ENCODE measurements at regions not wholly inside any gene's neighbourhood (a gene's known extent, or its start where the extent isn't known, plus 50 kb on each side); places are given as distances from the start of the nearest gene placed in this dataset.

- no peak for DNase-seq
Measured at GRCh38 chr5:28544501-28544900, 1506.1 kb upstream of the CDH9 start.

DNA sequence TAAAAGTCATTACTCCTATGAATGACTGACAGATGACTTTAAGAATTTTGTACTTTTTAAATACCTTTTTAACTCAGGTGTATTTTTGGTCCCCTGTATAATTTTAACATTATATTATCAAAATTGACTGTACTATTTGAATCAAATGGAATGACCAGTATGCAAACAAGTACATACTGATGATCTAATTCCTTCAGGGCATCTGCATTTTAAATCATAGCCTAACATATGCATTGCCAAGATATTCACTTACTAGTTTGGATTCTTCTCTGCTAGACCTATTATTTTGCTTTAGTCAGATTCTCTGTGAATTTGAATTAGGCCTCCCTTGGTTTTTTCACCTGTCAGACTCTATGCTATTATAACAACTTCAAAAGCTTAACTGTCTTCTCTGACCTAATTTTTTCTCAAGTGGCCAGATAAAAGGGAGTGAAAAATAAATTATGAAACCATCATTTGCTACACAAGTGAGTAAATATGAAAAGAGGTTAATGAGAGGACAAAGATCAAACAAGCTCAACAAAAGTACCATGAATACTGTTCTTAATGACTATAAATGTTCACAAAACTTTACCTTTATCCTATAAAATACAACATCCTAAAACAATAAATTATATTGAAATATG is 1505.2 kb upstream of the CDH9 start:
- DNase-seq: no peak

- no peak for DNase-seq
Measured at GRCh38 chr5:28542987-28543386, 1504.6 kb upstream of the CDH9 start.

DNA sequence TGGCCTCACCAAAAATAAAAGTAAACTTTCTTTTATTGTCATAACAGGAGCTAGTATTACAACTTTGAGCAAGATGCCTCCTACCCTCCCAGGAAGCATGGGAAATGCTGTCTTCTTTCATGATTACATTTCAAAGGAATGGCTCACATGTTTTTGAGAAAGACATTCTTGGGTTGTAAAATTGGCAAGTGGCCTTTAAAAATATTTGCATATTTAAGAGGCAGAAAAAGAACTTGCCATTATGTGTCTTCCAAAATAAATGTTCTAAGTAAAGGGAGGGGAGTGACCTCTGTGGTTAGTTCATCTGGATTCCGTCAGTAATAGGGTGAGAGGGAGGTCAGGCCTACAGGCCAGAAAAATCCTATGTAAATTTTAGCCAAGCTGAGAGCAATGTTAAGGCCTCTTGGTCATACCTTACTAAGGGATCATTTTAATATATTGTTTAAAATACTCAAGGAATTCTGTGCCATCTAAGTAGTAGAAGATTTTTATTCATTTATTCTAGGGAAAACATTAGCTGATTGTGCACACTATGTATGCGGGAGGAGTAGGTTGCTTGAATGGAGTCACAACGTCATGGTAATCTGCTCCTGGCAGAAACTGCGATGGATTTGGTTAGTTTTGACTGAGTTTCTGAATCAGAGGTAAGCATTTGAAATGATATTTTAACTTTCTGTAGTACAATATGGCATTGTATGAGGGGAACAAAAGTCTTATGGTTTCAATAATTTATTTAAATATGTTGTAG is 1485.7 kb upstream of the CDH9 start:
- no peak for DNase-seq

DNA sequence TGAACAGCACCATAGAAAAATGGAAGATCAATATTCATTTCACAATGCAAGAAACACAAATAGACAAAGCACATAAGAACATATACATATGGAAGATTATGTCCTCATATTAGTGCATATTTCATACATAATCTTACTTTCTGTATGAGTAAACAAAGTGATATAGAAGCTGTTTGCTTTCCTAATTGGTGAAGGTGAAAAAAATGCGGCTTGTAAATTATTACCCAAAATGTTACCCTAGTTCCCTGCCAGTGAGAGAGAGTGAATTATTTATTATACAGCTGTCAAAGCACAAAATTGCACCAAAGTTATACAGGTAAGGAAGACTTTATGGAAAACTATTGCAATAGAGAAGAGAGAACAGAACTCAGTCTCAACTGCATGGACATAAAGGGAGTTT is 1485.0 kb upstream of the CDH9 start:
- no peak for DNase-seq

- DNase-seq: no peak
Measured at GRCh38 chr5:28517691-28518090, 1479.3 kb upstream of the CDH9 start.

DNA sequence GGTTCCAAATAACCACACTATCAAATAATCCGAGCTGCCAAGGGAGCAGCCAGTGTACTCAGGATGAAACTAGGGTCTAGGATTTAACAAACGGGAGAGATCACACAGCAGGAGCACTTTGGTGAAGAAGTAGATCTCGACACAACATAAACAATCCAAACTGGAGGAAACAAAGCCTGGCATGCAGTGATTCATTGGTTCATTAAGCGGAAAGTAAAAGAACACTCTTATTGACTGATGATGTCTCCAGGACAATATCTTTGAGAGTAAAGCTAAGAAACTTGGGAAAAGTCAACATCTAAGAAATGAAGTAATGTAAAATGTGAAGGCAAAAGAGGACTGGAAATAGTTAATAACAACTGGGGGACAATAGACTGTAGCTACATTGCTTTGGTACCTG is 1478.3 kb upstream of the CDH9 start:
- DNase-seq: no peak

GRCh38 chr5:28512648-28513047 is 1474.3 kb upstream of the CDH9 start:
- no peak for DNase-seq

GRCh38 chr5:28505121-28505520 is 1466.7 kb upstream of the CDH9 start:
- DNase-seq: no peak

DNA sequence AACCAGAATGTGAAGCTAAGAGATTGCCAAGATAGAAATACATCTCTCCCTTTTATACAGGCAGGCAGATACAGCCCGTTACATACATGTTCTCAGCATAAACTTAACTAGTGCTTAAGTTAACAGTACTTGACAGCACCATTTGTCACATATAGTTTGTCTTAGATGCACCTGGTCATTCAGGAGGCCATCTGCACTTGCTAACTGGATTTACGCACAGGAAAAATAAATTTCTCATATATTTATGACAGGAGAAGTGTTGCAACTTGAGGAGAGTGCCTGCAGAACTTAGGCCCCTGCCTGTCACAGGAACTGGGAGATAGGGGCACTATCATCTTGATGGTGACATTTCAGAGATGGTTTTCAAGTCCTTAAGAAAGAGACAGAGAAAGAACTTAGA is 1462.1 kb upstream of the CDH9 start:
- DNase-seq: no peak

GRCh38 chr5:28499766-28500290 is 1461.4 kb upstream of the CDH9 start:
- DNase-seq: no peak

DNA sequence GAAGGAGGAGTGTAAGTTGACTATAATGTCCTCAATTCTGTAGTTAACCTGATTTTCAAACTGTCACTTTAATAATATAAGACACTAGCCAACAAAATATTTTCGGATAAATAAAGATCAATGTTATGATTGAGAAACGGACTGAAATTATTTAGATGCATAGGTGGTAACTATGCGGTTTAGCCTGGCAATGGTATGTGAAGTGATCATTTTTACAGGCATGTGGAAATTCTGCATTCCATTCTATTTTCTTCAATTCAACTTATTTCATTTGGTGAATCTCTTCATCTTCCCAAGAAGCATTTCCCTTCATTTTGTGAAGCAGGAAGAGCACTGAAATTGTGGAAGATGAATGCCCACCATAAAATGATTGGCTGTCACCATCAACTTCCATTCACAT is 1457.5 kb upstream of the CDH9 start:
- DNase-seq: no peak

DNA sequence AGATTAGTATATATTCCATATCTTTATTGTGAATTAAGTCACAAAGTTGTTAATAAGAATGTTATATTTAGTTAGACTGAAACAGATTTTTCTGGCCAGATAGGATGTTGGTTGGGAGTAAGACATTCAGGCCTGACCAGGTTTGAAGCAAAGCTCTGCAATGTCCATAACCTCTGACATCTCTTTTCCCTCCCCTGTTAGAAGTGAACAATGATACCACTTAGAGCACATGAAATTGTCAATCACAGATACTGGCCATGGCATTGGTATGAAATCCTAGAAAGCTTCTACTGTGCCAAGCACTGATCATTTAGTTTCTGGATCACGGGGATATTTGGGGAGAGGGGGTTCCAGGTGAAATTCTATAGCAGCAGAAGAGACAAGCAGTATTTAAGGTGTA is 1455.1 kb upstream of the CDH9 start:
- no peak for DNase-seq

DNA sequence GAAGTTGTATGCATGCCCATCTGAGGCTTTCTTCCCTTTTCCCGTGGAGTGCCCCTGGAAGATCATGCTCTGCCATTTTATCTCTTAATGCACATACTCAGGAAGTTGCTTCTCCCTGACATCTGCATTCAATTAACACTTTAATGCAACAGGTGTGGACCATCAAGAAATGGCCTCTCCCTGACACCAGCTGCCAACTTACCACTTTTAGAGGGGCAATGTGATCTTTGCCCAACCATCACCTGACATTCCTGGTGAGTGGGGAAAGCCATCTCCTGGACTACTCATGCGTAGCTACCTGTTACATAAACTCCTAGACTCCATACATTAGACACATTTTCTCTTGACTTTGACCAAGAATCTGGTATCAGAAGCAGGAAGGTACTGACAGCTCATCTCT is 1450.4 kb upstream of the CDH9 start:
- no peak for DNase-seq

GRCh38 chr5:28483327-28484025 is 1445.1 kb upstream of the CDH9 start:
- no peak for DNase-seq

GRCh38 chr5:28473531-28474107 is 1435.2 kb upstream of the CDH9 start:
- no peak for DNase-seq

DNA sequence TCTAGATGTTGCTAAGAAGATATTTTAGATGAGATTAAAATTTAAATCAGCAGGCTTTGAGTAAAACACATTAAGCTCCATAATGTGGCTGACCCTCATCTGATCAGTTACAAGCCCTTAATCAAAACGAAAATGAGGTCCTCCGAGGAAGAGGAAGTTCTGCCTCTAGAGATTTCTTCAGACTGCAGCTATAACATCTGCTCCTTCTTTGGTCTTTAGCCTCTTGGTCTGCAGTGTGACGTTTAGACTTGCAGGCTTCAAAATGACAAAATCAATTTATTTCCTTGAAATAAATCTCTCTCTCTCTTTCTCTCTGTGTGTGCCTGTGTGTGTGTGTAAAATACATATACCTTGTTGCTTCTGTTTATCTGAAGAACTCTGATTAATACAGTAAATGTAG is 1429.8 kb upstream of the CDH9 start:
- no peak for DNase-seq

DNA sequence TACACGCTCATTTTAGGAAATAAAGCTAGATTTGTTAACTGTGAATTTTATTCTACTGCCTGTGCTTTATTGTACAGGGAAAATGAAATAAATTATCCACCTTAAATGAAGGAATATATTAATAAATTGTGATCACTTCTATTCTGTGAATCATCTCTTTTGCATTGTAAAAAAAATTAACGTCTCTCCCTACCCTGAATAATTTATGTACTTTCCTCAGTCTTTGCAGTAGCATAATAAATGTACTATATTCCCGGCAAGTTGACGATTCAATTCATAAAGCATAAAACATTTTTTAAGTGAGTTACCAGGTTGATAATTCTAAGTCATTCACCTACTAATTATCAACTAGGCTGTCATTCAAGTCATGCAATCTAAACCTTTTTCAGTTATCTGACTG is 1425.3 kb upstream of the CDH9 start:
- no peak for DNase-seq

- DNase-seq: no peak
Measured at GRCh38 chr5:28451483-28451882, 1413.1 kb upstream of the CDH9 start.

DNA sequence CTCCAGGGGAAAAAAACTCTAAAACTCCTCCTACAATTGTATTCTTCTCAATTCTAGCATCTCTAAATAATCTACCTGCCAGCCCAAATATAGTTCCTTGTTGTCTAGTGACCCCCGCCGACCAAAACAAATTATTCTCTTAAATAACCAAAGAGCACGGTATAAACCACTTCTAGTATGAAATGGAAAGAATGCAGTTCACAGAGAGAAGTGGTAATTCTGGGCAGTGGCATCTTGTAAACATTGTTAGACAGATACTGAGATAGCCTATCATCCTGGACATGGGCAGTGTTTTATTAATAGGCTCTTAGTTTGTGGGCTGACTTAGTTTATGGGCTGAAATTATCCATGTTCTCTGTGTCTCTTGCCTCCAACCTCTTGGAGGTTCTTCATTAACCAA is 1412.6 kb upstream of the CDH9 start:
- DNase-seq: no peak

GRCh38 chr5:28448791-28449190 is 1410.4 kb upstream of the CDH9 start:
- no peak for DNase-seq

DNA sequence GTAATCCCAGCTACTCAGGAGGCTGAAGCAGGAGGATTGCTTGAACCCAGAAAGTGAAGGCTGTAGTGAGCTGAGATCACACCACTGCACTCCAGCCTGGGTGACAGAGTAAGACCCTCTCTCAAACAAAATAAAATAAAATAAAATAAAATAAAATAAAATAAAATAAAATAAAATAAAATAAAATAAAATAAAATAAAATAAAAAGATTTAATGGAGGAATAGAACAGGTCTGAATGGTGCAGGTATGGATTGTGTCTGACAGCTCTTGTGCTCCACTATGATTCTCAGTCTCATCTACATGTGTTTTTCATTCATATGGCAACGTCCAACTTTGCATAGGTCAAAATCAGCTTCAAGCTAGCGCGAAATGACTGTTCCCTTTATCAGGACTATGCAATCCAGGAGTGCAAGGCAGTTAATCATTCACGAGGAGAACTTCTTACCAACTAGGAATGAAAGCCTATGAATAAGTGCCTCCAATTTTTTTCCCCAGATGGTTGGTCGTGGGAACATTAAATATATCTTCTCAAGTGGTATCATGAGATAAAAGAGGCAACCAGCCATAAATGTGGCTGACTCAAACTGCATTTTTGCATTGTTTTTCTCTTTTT is 1392.3 kb upstream of the CDH9 start:
- DNase-seq: no peak

DNA sequence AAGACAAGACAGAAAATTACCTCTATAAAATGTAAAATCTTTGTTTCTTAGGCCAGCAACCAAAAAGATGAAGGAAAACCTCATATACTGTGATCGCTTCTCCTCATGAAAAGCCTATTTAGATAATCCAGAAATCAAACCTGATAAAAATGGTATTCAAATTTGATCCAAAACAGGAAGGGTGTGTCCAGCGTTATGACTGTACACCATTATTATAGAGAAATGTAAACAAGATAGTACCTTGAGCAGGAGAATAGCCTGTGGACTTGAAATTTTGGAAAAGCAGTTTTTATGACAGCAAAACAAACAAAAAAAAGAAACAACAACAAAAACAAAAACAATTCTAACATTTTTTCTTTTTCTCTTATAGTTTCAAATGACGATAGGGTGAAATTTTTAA is 1382.8 kb upstream of the CDH9 start:
- DNase-seq: no peak
